Fibroblast of lung (primary cell): ENCODE measurements at regions not wholly inside any gene's neighbourhood (a gene's known extent, or its start where the extent isn't known, plus 50 kb on each side); places are given as distances from the start of the nearest gene placed in this dataset.

Experiments used
- DNase-seq, 2 donors: peaks; one replicate each; pipeline versions ENCODE4 v3.0.0 to v3.0.0-alpha.2; 2010; ENCODE audit warnings: low read depth in 2 of 2
- H2AFZ ChIP-seq: 2 replicates; pipeline ENCODE4 v1.5.1; 2012; ENCODE audit warnings: low read length, control low read depth, inconsistent platforms
- H3K27ac ChIP-seq: 2 replicates; pipeline ENCODE4 v1.5.1; 2011; ENCODE audit warnings: low read length, control low read depth; ENCODE audit not compliant: insufficient read depth
- H3K27me3 ChIP-seq: 2 replicates; pipeline ENCODE4 v1.5.1; 2011; ENCODE audit warnings: mild to moderate bottlenecking, low read length; ENCODE audit not compliant: control insufficient read depth, insufficient read depth
- H3K36me3 ChIP-seq: 2 replicates; pipeline ENCODE4 v1.5.1; 2011; ENCODE audit warnings: low read length; ENCODE audit not compliant: control insufficient read depth, insufficient read depth
- H3K4me1 ChIP-seq: 2 replicates; pipeline ENCODE4 v1.5.1; 2011; ENCODE audit warnings: low read length; ENCODE audit not compliant: control insufficient read depth, insufficient read depth; ENCODE audit errors: extremely low read depth
- H3K4me2 ChIP-seq: 2 replicates; pipeline ENCODE4 v1.5.1; 2011; ENCODE audit warnings: low read length, control low read depth; ENCODE audit not compliant: insufficient read depth; ENCODE audit errors: extremely low read depth
- H3K4me3 ChIP-seq, 4 experiments: fragments of 200-600 bp in 1 of 4; sonication (generic) in 1 of 4; replicated peaks in 1 of 4; 2 replicates each; pipeline ENCODE4 v1.5.1; 2011 to 2016; ENCODE audit warnings: low read length in 4 of 4, low read depth in 3 of 4, mild to moderate bottlenecking in 3 of 4, control low read depth in 2 of 4, inconsistent platforms in 1 of 4, mixed read lengths in 1 of 4; ENCODE audit not compliant: insufficient read depth in 1 of 4; ENCODE audit errors: control extremely low read depth in 1 of 4
- H3K79me2 ChIP-seq: 2 replicates; pipeline ENCODE4 v1.5.1; 2012; ENCODE audit warnings: mild to moderate bottlenecking, low read length, inconsistent platforms; ENCODE audit not compliant: control insufficient read depth, insufficient read depth
- H3K9ac ChIP-seq: 2 replicates; pipeline ENCODE4 v1.5.1; 2011; ENCODE audit warnings: mild to moderate bottlenecking, low read length, control low read depth; ENCODE audit not compliant: insufficient read depth
- H3K9me3 ChIP-seq: 2 replicates; pipeline ENCODE4 v1.5.1; 2012; ENCODE audit warnings: low read depth, low read length; ENCODE audit not compliant: control insufficient read depth, insufficient read depth
- H4K20me1 ChIP-seq: 2 replicates; pipeline ENCODE4 v1.5.1; 2011; ENCODE audit warnings: low read length; ENCODE audit not compliant: control insufficient read depth, insufficient read depth; ENCODE audit errors: extremely low read depth
- CTCF ChIP-seq, 2 donors: IDR thresholded peaks in 1 of 2; conservative IDR thresholded peaks in 1 of 2; 1 replicate in 1 of 2; 2 replicates in 1 of 2; pipeline ENCODE4 v1.5.1; 2011 to 2012; ENCODE audit warnings: low read length in 2 of 2, control low read depth in 1 of 2, inconsistent platforms in 1 of 2, low read depth in 1 of 2, mild to moderate bottlenecking in 1 of 2
- EZH2 ChIP-seq: IDR thresholded peaks from 2 replicates; pipeline ENCODE4 v1.5.1; 2012; ENCODE audit warnings: low read length, control low read depth, mild to moderate bottlenecking; ENCODE audit errors: missing control alignments

DNA sequence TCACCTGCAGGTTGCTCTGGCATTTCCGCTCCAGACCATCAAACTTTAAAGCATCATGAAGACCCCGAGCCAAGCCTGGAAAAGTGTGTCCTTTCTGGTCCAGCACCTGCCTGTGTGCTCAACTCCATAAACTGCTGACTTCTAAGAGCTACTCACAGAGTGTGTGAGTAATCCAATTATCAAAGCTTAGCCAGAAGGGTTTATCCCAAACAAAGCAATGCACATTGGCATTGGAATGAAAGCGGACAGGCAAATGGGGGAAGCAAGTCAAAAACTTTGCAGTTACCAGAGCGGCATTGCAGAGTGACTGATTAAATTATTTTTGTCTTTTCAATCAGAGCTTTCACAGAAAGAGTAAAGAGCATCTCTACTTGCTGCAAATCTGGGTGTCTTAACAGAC is 1262.4 kb upstream of the SEL1L start:
- TF ChIP-seq EZH2, result no peak
- no peak for TF ChIP-seq CTCF (conservative IDR thresholded peaks at IDR 0.05 in 1 of 2, IDR thresholded peaks at IDR 0.05 in 1 of 2; ENCODE audit: low read depth in 1 of 2, low read length in 2 of 2)
- H3K4me1 ChIP-seq, result no peaks in the 10 kb centered on the region
- no peaks in the 10 kb centered on the region for H3K36me3 ChIP-seq
- no peaks in the 10 kb centered on the region for H3K27me3 ChIP-seq
- no peak overlapping the region for H3K9ac ChIP-seq
- H2AFZ ChIP-seq, result no peak overlapping the region
- no peak overlapping the region for H3K4me3 ChIP-seq
- H4K20me1 ChIP-seq, result no peaks in the 10 kb centered on the region
- no peak overlapping the region for H3K27ac ChIP-seq
- H3K79me2 ChIP-seq, result no peaks in the 10 kb centered on the region
- H3K9me3 ChIP-seq, result no peaks in the 10 kb centered on the region
- H3K4me2 ChIP-seq, result no peak overlapping the region
- no peak for DNase-seq

- Histone ChIP-seq H3K36me3 (no peaks in the 10 kb centered on the region), H3K27me3 (no peaks in the 10 kb centered on the region), H3K27ac (no peak overlapping the region), H2AFZ (no peak overlapping the region), H3K79me2 (no peaks in the 10 kb centered on the region), H4K20me1 (no peaks in the 10 kb centered on the region), H3K4me2 (no peak overlapping the region), H3K4me1 (no peaks in the 10 kb centered on the region), H3K9me3 (no peaks in the 10 kb centered on the region), H3K4me3 (no peak overlapping the region), H3K9ac (no peak overlapping the region)
- no peak for DNase-seq
- no peak for TF ChIP-seq CTCF (conservative IDR thresholded peaks at IDR 0.05 in 1 of 2, IDR thresholded peaks at IDR 0.05 in 1 of 2; ENCODE audit: low read depth in 1 of 2, low read length in 2 of 2)
- TF ChIP-seq EZH2, result no peak
Measured at GRCh38 chr14:82798276-82798675, 1264.6 kb upstream of the SEL1L start.

DNA sequence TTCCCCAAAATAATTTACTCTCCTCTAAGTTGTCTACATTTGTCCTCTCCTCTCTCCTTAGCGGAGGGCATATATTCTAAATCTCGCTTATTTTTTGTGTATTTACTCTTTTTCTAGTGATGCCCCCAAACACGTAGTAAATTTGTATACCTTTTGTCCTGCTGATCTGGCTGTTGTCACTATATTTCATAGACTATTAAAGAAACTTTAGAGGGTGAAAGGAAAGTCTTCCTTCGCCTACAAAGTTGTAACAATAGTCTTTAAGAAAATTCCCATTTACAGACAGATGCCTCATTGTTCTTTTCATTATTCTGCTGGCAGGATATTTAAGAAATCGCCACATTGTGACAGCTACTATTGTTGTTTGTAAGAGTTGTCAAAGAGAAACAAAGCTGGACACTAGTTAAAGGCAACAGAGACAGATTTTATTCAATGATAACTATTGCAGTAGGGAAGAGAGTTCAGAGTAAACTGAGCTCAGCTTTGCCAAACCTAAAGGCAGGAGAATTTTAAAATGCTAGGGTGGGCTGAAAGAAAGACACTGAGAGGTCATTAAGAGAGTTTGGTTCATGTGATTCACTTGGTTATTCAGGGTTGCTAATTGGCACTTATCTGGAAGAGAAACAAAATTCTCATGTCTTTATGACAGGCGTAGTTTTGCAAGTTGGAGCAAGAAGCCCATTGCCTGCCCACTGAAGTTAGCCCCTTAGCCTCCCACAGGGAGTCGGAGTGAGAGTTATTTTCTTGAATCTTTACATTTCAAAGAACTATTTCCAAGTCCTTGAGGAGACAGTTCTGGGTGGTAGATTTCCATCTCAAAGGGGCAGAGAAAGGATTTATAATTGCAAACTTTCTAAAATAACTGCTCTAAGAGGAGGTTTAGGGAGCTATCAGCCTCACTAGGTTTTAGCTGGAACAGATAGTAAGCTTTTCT is 1272.5 kb upstream of the SEL1L start:
- H3K27me3 ChIP-seq, result no peaks in the 10 kb centered on the region
- H3K4me2 ChIP-seq, result no peak overlapping the region
- no peak for TF ChIP-seq CTCF (conservative IDR thresholded peaks at IDR 0.05 in 1 of 2, IDR thresholded peaks at IDR 0.05 in 1 of 2; ENCODE audit: low read depth in 1 of 2, low read length in 2 of 2)
- no peak for TF ChIP-seq EZH2
- H3K4me1 ChIP-seq, result no peaks in the 10 kb centered on the region
- no peaks in the 10 kb centered on the region for H3K36me3 ChIP-seq
- no peak overlapping the region for H3K9ac ChIP-seq
- H2AFZ ChIP-seq, result no peak overlapping the region
- no peaks in the 10 kb centered on the region for H4K20me1 ChIP-seq
- H3K4me3 ChIP-seq, result no peak overlapping the region
- H3K79me2 ChIP-seq, result no peaks in the 10 kb centered on the region
- DNase-seq, result no peak
- H3K27ac ChIP-seq, result no peak overlapping the region
- H3K9me3 ChIP-seq, result no peaks in the 10 kb centered on the region
